Stimulated activated effector memory CD8-positive, alpha-beta T cell treated with anti-CD3 and anti-CD28 coated beads, Interleukin-12 subunit alpha, Interleukin-12 subunit beta, amount 100 ng/mL, for 72 hours (primary cell): ENCODE measurements at regions not wholly inside any gene's neighbourhood (a gene's known extent, or its start where the extent isn't known, plus 50 kb on each side); places are given as distances from the start of the nearest gene placed in this dataset.
"Not testable (repeated sequence)": the region's sequence is repeated elsewhere in the genome, so short reads cannot be mapped to it uniquely, and the experiment has no call there.

ENCODE experiments used
- ATAC-seq: fragments of 150-1000 bp; cut with Tn5 transposase; 2 replicates; pipeline ENCODE4 v1.10.0; 2021
- DNase-seq, 2 donors: peaks; one replicate each; pipeline ENCODE4 v3.0.0; 2021 to 2022; ENCODE audit warnings: low spot score in 2 of 2
- H3K27ac Mint-ChIP-seq: one replicate; pipeline ENCODE4 v1.8.0; 2022; ENCODE audit warnings: mild to moderate bottlenecking, mixed read lengths
- H3K36me3 Mint-ChIP-seq: one replicate; pipeline ENCODE4 v1.8.0; 2022; ENCODE audit warnings: mild to moderate bottlenecking, mixed read lengths
- H3K4me1 Mint-ChIP-seq: one replicate; pipeline ENCODE4 v1.8.0; 2022; ENCODE audit warnings: mixed read lengths
- H3K4me3 Mint-ChIP-seq: one replicate; pipeline ENCODE4 v1.8.0; 2022; ENCODE audit warnings: mild to moderate bottlenecking, mixed read lengths
- H3K9me3 Mint-ChIP-seq: one replicate; pipeline ENCODE4 v1.8.0; 2022; ENCODE audit warnings: mixed read lengths

GRCh38 chr1:213418268-213419071 lies 367.4 kb downstream of the RPS6KC1 start:
- Mint-ChIP-seq H3K36me3 (no peaks in the 10 kb centered on the region), H3K4me3 (no peak overlapping the region), H3K9me3 (no peaks in the 10 kb centered on the region), H3K4me1 (no peaks in the 10 kb centered on the region), H3K27ac (no peak overlapping the region)
- ATAC-seq (no peak), DNase-seq (no peak)

GRCh38 chr1:213419401-213420030 lies 368.5 kb downstream of the RPS6KC1 start:
- H3K27ac Mint-ChIP-seq = no peak overlapping the region
- H3K36me3 Mint-ChIP-seq = no peaks in the 10 kb centered on the region
- ATAC-seq = no peak
- H3K4me3 Mint-ChIP-seq = no peak overlapping the region
- no peaks in the 10 kb centered on the region for H3K9me3 Mint-ChIP-seq
- no peak for DNase-seq
- H3K4me1 Mint-ChIP-seq = no peaks in the 10 kb centered on the region

GRCh38 chr1:213421178-213421577 lies 370.1 kb downstream of the RPS6KC1 start:
- not testable (repeated sequence) for H3K36me3 Mint-ChIP-seq, DNase-seq, H3K4me1 Mint-ChIP-seq, H3K9me3 Mint-ChIP-seq, ATAC-seq, H3K4me3 Mint-ChIP-seq, H3K27ac Mint-ChIP-seq

- Mint-ChIP-seq H3K9me3 (no peaks in the 10 kb centered on the region), H3K4me1 (no peaks in the 10 kb centered on the region), H3K4me3 (no peak overlapping the region), H3K27ac (no peak overlapping the region), H3K36me3 (no peaks in the 10 kb centered on the region)
- DNase-seq (no peak), ATAC-seq (no peak)
These were observed 372.0 kb downstream of the RPS6KC1 start for GRCh38 chr1:213423041-213423440.

GRCh38 chr1:213423605-213424004 lies 372.6 kb downstream of the RPS6KC1 start:
- H3K4me3 Mint-ChIP-seq = no peak overlapping the region
- DNase-seq = no peak
- H3K9me3 Mint-ChIP-seq = peaks cover 3% of the 10 kb centered on the region
- no peaks in the 10 kb centered on the region for H3K4me1 Mint-ChIP-seq
- no peaks in the 10 kb centered on the region for H3K36me3 Mint-ChIP-seq
- ATAC-seq = no peak
- H3K27ac Mint-ChIP-seq = no peak overlapping the region

- peaks cover 3% of the 10 kb centered on the region for H3K9me3 Mint-ChIP-seq
These were observed 374.5 kb downstream of the RPS6KC1 start for GRCh38 chr1:213425376-213426030.

GRCh38 chr1:213429642-213430041 lies 378.6 kb downstream of the RPS6KC1 start:
- H3K4me1 Mint-ChIP-seq = no peaks in the 10 kb centered on the region
- ATAC-seq = no peak

More at GRCh38 chr1:213425376-213426030, 374.5 kb downstream of the RPS6KC1 start:
- Mint-ChIP-seq H3K27ac (no peak overlapping the region), H3K36me3 (no peaks in the 10 kb centered on the region), H3K4me1 (no peaks in the 10 kb centered on the region), H3K4me3 (no peak overlapping the region)
- DNase-seq (no peak), ATAC-seq (no peak)

GRCh38 chr1:213435715-213436114 lies 384.7 kb downstream of the RPS6KC1 start:
- H3K27ac Mint-ChIP-seq = no peak overlapping the region
- no peak overlapping the region for H3K4me3 Mint-ChIP-seq
- no peaks in the 10 kb centered on the region for H3K9me3 Mint-ChIP-seq
- H3K4me1 Mint-ChIP-seq = no peaks in the 10 kb centered on the region
- ATAC-seq = no peak
- no peaks in the 10 kb centered on the region for H3K36me3 Mint-ChIP-seq
- DNase-seq = no peak

More at GRCh38 chr1:213429642-213430041, 378.6 kb downstream of the RPS6KC1 start:
- DNase-seq = no peak
- Mint-ChIP-seq H3K27ac (no peak overlapping the region), H3K9me3 (peaks cover 3% of the 10 kb centered on the region), H3K36me3 (no peaks in the 10 kb centered on the region), H3K4me3 (no peak overlapping the region)

GRCh38 chr1:213438339-213438738 lies 387.3 kb downstream of the RPS6KC1 start:
- H3K36me3 Mint-ChIP-seq = no peaks in the 10 kb centered on the region
- DNase-seq = no peak
- no peak overlapping the region for H3K27ac Mint-ChIP-seq
- no peaks in the 10 kb centered on the region for H3K4me1 Mint-ChIP-seq
- H3K9me3 Mint-ChIP-seq = no peaks in the 10 kb centered on the region
- no peak for ATAC-seq
- H3K4me3 Mint-ChIP-seq = no peak overlapping the region

- no peak overlapping the region for H3K27ac Mint-ChIP-seq
- no peak overlapping the region for H3K4me3 Mint-ChIP-seq
- no peaks in the 10 kb centered on the region for H3K36me3 Mint-ChIP-seq
- ATAC-seq (no peak), DNase-seq (no peak)
- H3K4me1 Mint-ChIP-seq = no peaks in the 10 kb centered on the region
- H3K9me3 Mint-ChIP-seq = no peaks in the 10 kb centered on the region
These were observed 388.7 kb downstream of the RPS6KC1 start for GRCh38 chr1:213439703-213440102.

- Mint-ChIP-seq H3K27ac (no peak overlapping the region), H3K36me3 (no peaks in the 10 kb centered on the region), H3K4me3 (no peak overlapping the region), H3K9me3 (no peaks in the 10 kb centered on the region), H3K4me1 (no peaks in the 10 kb centered on the region)
- ATAC-seq (no peak), DNase-seq (no peak)
These were observed 389.7 kb downstream of the RPS6KC1 start for GRCh38 chr1:213440766-213441165.

- Mint-ChIP-seq H3K4me3 (no peak overlapping the region), H3K9me3 (no peaks in the 10 kb centered on the region), H3K36me3 (no peaks in the 10 kb centered on the region), H3K4me1 (no peaks in the 10 kb centered on the region), H3K27ac (no peak overlapping the region)
- ATAC-seq (no peak), DNase-seq (no peak)
These were observed 392.4 kb downstream of the RPS6KC1 start for GRCh38 chr1:213443415-213443814.

- no peaks in the 10 kb centered on the region for H3K9me3 Mint-ChIP-seq
- DNase-seq = no peak
These were observed 393.2 kb downstream of the RPS6KC1 start for GRCh38 chr1:213444224-213444623.

GRCh38 chr1:213446496-213446895 lies 395.5 kb downstream of the RPS6KC1 start:
- Mint-ChIP-seq H3K27ac (no peak overlapping the region), H3K4me1 (no peaks in the 10 kb centered on the region), H3K36me3 (no peaks in the 10 kb centered on the region), H3K4me3 (no peak overlapping the region), H3K9me3 (no peaks in the 10 kb centered on the region)
- ATAC-seq = no peak
- DNase-seq = no peak

More at GRCh38 chr1:213444224-213444623, 393.2 kb downstream of the RPS6KC1 start:
- Mint-ChIP-seq H3K36me3 (no peaks in the 10 kb centered on the region), H3K4me1 (no peaks in the 10 kb centered on the region), H3K4me3 (no peak overlapping the region), H3K27ac (no peak overlapping the region)
- no peak for ATAC-seq

- DNase-seq (no peak), ATAC-seq (no peak)
- no peaks in the 10 kb centered on the region for H3K36me3 Mint-ChIP-seq
- no peaks in the 10 kb centered on the region for H3K9me3 Mint-ChIP-seq
- no peaks in the 10 kb centered on the region for H3K4me1 Mint-ChIP-seq
- no peak overlapping the region for H3K4me3 Mint-ChIP-seq
- no peak overlapping the region for H3K27ac Mint-ChIP-seq
These were observed 397.3 kb downstream of the RPS6KC1 start for GRCh38 chr1:213448360-213448759.

- DNase-seq (no peak), ATAC-seq (no peak)
- no peaks in the 10 kb centered on the region for H3K9me3 Mint-ChIP-seq
- no peak overlapping the region for H3K27ac Mint-ChIP-seq
- H3K4me3 Mint-ChIP-seq = no peak overlapping the region
- H3K36me3 Mint-ChIP-seq = no peaks in the 10 kb centered on the region
- no peaks in the 10 kb centered on the region for H3K4me1 Mint-ChIP-seq
These were observed 397.7 kb downstream of the RPS6KC1 start for GRCh38 chr1:213448776-213449175.
